NCI-H2196 (cell line): ENCODE measurements at regions not wholly inside any gene's neighbourhood (a gene's known extent, or its start where the extent isn't known, plus 50 kb on each side); places are given as distances from the start of the nearest gene placed in this dataset.

Experiments
- DNase-seq: peaks from one replicate; lab custom pipeline; 2025; ENCODE audit not compliant: unreplicated experiment; lab: John Stamatoyannopoulos, UW

GRCh38 chr1:36650200-36651065 lies 167.7 kb upstream of the CSF3R start:
- DNase-seq: peak; percentile 67

DNA sequence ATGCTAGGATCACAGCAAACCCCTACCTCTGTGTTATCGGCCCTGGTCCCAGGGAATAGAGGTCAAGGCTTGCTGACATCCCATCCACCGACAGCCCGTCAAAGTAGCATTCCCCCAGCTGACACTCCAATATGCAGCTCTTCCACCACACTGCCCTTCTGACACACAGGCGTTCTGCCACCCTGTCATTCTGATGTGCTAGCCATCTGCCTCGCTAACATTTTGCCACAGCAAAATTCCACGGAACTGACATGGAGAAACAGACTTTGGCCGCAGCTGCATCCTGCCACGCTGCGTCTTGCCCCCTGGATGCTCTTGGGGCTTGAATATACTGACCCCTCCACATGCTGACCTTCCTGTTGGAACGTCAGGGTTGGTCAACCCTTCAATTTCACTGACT lies 163.2 kb upstream of the CSF3R start:
- no peak for DNase-seq

DNA sequence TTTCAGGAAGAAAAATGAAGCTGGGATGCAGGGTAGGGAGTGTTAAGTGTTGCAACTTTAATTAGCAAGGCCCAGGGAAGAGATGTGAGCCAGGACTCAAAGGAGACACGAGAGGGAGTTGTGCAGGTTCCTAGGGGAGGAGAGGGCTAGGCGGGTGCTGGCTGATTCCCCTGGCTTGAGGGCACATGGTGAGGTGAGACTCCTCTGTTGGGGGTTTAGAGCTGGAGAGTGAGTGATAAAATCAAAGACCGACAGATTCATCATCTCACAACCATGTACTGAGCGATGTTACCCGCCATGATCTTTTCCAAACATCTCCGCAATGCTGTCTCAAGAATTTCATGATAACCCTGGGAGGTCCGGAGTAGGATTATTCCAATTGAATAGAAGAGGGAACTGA lies 161.8 kb upstream of the CSF3R start:
- DNase-seq: no peak

GRCh38 chr1:36643371-36644270 lies 160.9 kb upstream of the CSF3R start:
- DNase-seq: no peak

- DNase-seq: no peak
These were observed 160.1 kb upstream of the CSF3R start for GRCh38 chr1:36642802-36643201.

DNA sequence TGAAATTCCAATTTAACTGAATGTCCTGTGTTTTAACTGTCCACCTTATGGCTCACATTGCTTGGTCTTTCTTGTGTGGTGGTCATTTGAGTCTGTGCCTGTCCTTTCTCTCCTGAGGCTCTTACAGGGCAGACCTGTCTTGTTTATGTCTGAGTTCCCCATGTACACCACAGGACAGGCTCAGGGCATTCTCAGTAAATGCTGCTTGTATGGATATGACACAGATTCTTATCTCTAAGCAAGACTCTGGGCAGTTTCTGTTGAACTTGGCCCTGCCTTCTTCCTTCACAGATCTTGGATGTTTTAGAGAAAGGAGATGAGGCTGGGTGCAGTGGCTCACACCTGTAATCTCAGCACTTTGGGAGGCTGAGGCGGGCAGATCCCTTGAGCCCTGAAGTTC lies 159.1 kb upstream of the CSF3R start:
- no peak for DNase-seq

DNA sequence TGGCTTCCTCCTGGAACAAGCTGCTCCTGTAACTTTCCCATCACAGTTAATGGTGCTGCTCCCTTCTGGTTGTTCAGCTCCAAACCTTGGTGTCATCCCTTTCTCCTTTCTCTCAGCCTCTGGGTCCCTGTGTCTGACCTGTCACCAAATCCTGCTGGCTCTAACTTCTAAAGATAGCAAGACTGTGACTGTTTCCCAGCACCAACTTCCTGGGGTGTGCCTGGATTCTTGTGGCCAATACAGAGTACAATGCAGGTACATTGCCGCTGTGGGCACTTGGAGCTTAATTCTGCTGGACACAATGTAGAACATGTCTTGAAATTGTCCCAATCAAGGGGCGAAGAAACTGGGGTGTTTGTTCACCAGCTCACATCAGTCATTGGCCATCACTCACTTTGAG lies 156.7 kb upstream of the CSF3R start:
- no peak for DNase-seq

GRCh38 chr1:36638268-36638667 lies 155.6 kb upstream of the CSF3R start:
- DNase-seq: no peak

- no peak for DNase-seq
These were observed 153.5 kb upstream of the CSF3R start for GRCh38 chr1:36636206-36636605.

GRCh38 chr1:36635284-36635683 lies 152.6 kb upstream of the CSF3R start:
- no peak for DNase-seq

DNA sequence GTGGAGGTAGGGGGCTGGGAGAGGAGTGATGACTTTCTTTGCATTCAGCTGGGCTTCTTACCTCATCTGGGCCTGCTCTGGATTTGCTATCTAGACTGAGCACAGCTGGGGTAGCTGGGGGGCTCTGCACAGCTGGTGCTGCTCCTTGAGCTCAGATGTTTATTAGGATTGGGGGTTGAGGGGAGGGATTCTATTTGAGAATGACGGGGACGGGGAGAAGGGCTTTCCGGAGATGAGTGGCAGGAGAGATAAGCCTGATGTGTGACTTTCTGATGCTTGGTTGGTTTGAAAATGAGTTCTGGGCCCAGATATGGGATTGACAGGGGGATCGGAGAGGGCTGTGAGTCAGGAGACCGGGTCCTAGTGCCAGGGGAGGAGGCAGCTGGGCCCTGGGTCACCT lies 146.1 kb upstream of the CSF3R start:
- DNase-seq: no peak

- no peak for DNase-seq
These were observed 143.7 kb upstream of the CSF3R start for GRCh38 chr1:36626435-36626834.

DNA sequence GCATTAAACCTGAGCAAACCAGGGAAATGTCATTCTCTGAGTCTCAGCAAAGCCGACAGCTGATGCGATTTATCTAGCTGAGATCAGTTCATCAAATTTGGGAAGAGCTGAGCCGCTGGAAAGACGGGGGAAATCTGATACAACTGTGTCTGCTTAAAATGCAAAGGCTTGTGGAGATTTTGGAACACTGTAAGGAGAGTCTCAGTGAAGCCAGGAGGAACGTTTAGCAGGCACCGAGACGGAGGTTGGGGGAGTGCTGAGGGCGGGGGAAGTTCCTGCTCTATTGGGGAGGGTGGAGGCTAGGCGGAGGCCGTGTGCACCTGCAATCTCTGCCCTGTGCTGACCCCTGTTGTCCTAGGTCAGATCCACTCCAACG lies 143.2 kb upstream of the CSF3R start:
- DNase-seq: no peak

- no peak for DNase-seq
These were observed 142.7 kb upstream of the CSF3R start for GRCh38 chr1:36625253-36625934.

DNA sequence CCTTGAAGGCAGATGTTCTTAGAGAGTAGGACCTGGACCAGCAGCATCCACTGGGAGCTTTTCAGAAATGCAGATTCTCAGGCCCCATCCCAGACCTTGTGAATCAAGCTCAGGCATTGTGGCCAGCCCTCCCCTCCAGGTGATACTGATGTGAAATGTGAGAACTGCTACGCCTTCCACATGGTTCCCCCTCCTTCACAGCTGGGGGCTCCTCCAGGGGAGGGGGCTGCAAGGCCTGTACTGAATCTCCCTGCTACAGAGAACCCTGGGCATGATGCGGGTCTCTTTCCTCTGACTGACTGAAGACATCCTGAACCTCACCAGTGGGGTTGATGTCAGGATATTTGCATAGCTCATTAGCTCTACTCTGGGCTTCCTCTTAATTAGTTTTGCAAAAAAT lies 141.8 kb upstream of the CSF3R start:
- DNase-seq: no peak

- DNase-seq: no peak
These were observed 140.3 kb upstream of the CSF3R start for GRCh38 chr1:36622741-36623648.

DNA sequence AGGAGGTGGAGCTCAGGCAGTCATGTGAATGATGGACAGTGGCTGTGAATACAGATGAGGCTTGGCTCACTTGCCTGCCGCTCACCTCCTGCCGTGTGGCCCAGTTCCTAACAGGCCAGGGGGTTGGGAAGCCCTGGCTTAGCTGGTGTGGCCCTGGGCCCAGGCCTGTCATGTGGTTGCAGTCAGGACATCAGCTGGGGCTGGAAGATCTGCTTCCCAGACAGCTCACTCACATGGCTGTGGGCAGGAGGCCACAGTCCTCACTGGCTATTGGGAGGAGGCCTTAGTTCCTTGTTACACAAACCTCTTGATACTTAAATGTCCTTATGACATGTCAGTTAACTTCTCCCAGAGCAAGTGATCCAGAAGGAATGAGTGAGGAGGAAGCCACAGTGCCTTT lies 138.8 kb upstream of the CSF3R start:
- DNase-seq: no peak

DNA sequence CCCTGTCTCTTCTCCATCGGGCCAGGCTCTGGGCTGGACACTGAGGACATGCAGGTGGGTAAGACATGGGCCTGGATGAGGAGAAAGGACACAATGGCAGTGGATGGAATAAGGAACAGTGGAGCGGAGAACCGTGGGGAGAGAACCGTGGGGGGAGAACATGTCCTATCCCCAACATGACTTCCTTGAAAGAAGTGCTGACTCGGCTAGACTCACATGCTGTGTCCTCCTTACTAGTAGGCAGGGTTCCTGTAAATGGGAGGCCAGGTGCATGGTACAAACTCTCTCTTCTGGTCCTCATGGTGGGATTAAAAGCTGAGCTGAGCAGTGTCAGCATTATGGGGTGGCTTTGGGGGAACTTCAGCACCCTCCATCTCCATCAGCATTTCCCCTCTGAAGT lies 137.4 kb upstream of the CSF3R start:
- DNase-seq: no peak

DNA sequence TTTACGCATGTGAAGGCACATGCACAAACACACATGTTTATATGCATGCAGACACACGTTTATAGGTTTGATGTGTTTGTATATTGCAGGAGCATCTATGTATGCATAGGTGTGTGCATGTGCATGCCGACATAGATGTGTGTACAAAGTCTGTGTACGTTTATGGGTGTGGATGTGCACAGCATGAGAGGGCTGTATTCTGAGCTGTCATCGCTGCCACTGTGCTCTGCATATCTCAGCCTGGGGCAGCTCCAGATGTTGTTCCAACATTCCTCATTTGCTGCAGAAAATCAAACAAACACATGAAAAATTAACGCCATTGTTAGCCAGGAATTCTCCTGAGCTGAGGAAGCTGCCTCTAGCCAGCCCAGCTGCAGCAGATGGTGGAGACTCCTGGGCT lies 132.3 kb upstream of the CSF3R start:
- DNase-seq: no peak

DNA sequence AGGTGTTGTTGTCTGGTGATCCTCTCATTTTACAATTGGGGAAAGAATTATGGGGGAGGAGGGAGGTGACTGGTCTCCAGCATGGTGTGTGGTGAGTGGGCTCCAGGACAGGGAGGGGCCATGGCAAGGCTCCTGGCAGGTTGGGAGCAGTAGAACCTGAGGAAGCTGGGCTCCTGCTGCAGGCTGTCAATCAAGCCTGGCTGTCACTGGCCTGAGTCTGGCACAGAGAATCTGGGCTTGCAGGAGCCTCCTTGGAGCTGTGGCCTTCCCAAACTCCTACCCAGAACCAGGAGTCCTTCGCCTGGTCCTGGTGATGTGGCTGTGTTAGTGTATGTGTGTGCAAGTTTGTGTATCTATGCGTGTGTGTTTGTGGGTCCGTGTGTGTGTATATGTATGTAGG lies 131.9 kb upstream of the CSF3R start:
- no peak for DNase-seq

GRCh38 chr1:36613721-36614120 lies 131.0 kb upstream of the CSF3R start:
- DNase-seq: no peak
